Skin epidermis (tissue), 12 donors: ENCODE measurements at regions not wholly inside any gene's neighbourhood (a gene's known extent, or its start where the extent isn't known, plus 50 kb on each side); places are given as distances from the start of the nearest gene placed in this dataset.

ENCODE experiments used
- H3K27ac ChIP-seq, 21 experiments: fragments of 200-600 bp; sonication (generic) in 11 of 21; one replicate each; pipeline ENCODE4 v1.5.0; 2020; ENCODE audit warnings: mild to moderate bottlenecking in 3 of 21, inconsistent platforms in 2 of 21, moderate library complexity in 2 of 21
- H3K4me3 ChIP-seq, 7 experiments: fragments of 200-600 bp; sonication (generic) in 2 of 7; one replicate each; pipeline ENCODE4 v1.5.0; 2020; ENCODE audit warnings: inconsistent platforms in 2 of 7, mild to moderate bottlenecking in 2 of 7, moderate library complexity in 1 of 7

DNA sequence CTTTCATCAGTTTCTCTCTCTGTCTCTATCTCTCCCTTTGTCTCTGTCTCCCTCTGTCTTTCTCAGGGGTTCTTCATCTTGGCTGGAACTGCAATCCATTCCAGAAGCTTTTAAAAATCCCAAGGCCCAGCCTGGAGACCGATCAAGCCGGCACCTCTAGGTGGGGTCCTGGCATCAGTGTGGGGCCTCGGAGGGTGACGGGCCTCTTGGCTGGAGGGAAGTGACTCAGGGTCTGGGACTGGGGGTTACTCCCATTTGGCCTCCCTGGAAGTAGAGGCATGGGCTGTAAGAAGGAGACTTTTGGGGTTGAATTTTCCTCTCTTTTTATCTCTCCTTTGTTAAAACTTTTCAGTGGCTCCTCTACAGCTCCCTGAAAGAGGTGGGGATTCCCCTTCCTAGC is 52.8 kb upstream of the OTOF start:
- Histone ChIP-seq H3K27ac (no peak overlapping the region), H3K4me3 (no peak overlapping the region)

- H3K4me3 ChIP-seq: no peak overlapping the region
Observed at GRCh38 chr2:26530240-26530540, 52.3 kb upstream of the OTOF start.

DNA sequence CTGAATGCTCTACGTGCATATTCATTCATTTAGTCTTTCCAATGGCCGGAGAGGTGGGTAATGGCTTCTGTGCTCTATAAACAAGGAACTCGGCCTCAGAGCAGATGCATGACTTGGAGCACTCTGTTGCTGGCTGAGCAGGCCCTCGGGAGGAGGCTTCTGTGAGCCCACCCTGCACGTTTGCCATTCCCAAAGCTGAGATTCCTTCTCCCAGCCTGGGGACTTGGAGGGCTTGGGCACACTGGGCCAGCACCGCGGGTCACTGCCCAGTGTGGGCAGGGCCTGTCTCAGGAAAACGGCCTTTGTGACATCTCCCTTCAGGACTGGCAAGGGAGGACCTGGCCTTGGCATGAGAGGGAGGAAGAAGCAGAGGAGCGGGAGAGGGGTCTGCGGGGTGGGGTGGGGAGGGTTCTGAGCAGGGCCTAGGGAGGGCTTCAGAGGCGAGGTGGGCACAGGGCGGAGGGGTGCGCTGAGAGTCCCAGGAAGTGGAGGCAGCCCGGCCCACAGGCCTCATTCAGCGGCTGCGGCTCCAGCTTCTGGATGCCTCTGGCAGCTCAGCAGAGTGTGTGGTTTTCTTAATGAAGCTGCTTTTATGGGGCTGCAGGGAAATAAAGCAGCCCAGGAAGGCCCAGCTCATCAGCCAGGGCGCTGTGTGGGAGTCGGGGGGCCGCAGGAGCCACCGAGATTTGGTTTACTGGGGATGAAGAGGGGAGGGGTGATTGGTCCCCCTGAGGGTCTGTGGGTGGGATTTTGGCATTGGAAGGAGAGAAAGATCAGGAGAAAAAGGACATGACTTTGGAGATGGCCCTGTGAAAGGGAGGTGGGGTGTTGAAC is 51.7 kb upstream of the OTOF start:
- peak overlapping the region in 1 of 21 experiments; percentile 10 for H3K27ac ChIP-seq

More at GRCh38 chr2:26530240-26530540, 52.3 kb upstream of the OTOF start:
- H3K27ac ChIP-seq: peak overlapping the region in 1 of 21 experiments; percentile 10

DNA sequence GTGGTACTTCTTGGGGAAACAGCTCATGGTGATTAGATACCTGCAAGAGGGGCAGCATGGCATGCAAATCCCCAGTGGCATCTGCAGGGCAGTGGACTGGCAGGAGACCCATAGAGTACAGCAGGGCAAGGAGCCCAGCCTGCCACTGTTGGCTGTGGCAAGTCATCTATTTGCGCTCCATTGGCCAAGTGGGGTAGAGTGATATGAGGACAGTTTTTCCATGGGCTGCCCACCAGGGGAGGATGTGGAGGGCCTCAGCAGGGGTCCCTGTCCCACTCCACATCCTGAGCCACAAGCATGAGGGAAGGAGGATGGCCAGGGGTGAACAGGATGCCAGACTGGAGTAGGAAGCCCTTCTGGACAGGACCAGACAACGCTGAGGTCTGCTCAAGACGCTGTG is 50.9 kb upstream of the OTOF start:
- no peak overlapping the region for H3K4me3 ChIP-seq
- no peak overlapping the region for H3K27ac ChIP-seq

More for the DNA sequence above, 51.7 kb upstream of the OTOF start:
- no peak overlapping the region for H3K4me3 ChIP-seq

- Histone ChIP-seq H3K4me3 (no peak overlapping the region), H3K27ac (no peak overlapping the region)
Observed at GRCh38 chr2:26527726-26528585, 50.0 kb upstream of the OTOF start.
